GM12878 (cell line): ENCODE measurements at regions not wholly inside any gene's neighbourhood (a gene's known extent, or its start where the extent isn't known, plus 50 kb on each side); places are given as distances from the start of the nearest gene placed in this dataset.

Experiments used
- ATAC-seq: fragments of 200-7000 bp; cut with Tn5 transposase; 3 replicates; pipeline ENCODE4 v1.9.1; 2020; ENCODE audit warnings: mild to moderate bottlenecking, moderate library complexity
- BruUV-seq: library from RNA; stranded (reverse); fragments of 400-500 nt; replicated peaks from 2 replicates; lab custom pipeline; 2021; lab: Mats Ljungman, UMichigan
- CTCF ChIA-PET: fragments of 300-600 bp; sonication (Branson Sonifier 250); formaldehyde crosslinking; extraction: SDS; loops from one replicate; lab custom pipeline; 2021; ENCODE audit warnings: inconsistent platforms; lab: Yijun Ruan, JAX
- POLR2A ChIA-PET: fragments of 350-600 bp; formaldehyde crosslinking; extraction: SDS; loops from one replicate; lab custom pipeline; 2021; ENCODE audit warnings: inconsistent platforms; lab: Charles Lee
- RAD21 ChIA-PET: fragments of 300-600 bp; sonication (Branson Sonifier 250); formaldehyde crosslinking; loops from one replicate; lab custom pipeline; 2023; ENCODE audit warnings: antibody characterized with exemption; ENCODE audit not compliant: unreplicated experiment; lab: Charles Lee
- SMC1A ChIA-PET: fragments of 300-600 bp; sonication (Branson Sonifier 250); formaldehyde crosslinking; loops from one replicate; lab custom pipeline; 2023; ENCODE audit not compliant: unreplicated experiment, uncharacterized antibody; lab: Charles Lee
- DNase-seq: peaks from one replicate; pipeline ENCODE4 v3.0.0-alpha.2; 2011; ENCODE audit warnings: low read depth, low spot score
- FAIRE-seq: peaks from 3 replicates; lab custom pipeline; 2011; peaks lifted over from hg19 to GRCh38; lab: Jason Lieb, UNC
- H2AFZ ChIP-seq: 2 replicates; pipeline ENCODE4 v1.6.0; 2011; ENCODE audit warnings: low read depth, low read length, control low read depth; ENCODE audit not compliant: control insufficient read depth
- H3K27ac ChIP-seq: 2 replicates; pipeline ENCODE4 v1.5.1; 2011; ENCODE audit warnings: control low read depth; ENCODE audit not compliant: control insufficient read depth, insufficient read depth
- H3K27me3 ChIP-seq, 2 experiments: replicated peaks in 1 of 2; 2 replicates each; pipeline versions ENCODE4 v1.6.0 to v1.6.1; 2011; ENCODE audit warnings: low read length in 1 of 2; ENCODE audit not compliant: control insufficient read depth in 2 of 2, insufficient read depth in 2 of 2
- H3K36me3 ChIP-seq, 2 experiments: 2 replicates each; pipeline ENCODE4 v1.5.1; 2011; ENCODE audit warnings: low read length in 1 of 2; ENCODE audit not compliant: control insufficient read depth in 2 of 2, insufficient read depth in 2 of 2
- H3K4me1 ChIP-seq: 2 replicates; pipeline ENCODE4 v1.6.1; 2011; ENCODE audit warnings: mild to moderate bottlenecking, low read length, moderate library complexity, mixed read lengths; ENCODE audit not compliant: control insufficient read depth, insufficient read depth
- H3K4me2 ChIP-seq: 2 replicates; pipeline ENCODE4 v1.6.0; 2011; ENCODE audit warnings: control low read depth; ENCODE audit not compliant: control insufficient read depth, insufficient read depth
- H3K4me3 ChIP-seq: fragments of 200-600 bp; sonication (generic); 2 replicates; pipeline ENCODE4 v1.5.1; 2016
- H3K79me2 ChIP-seq: 2 replicates; pipeline ENCODE4 v1.6.0; 2011; ENCODE audit warnings: low read length; ENCODE audit not compliant: control insufficient read depth, insufficient read depth
- H3K9ac ChIP-seq: 2 replicates; pipeline ENCODE4 v1.8.0; 2011; ENCODE audit warnings: low read length, control low read depth, mixed read lengths; ENCODE audit not compliant: control insufficient read depth, insufficient read depth
- H3K9me3 ChIP-seq: replicated peaks from 3 replicates; pipeline ENCODE4 v1.5.1; 2011; ENCODE audit warnings: mild to moderate bottlenecking, low read length; ENCODE audit not compliant: control insufficient read depth, insufficient read depth
- H4K20me1 ChIP-seq: 2 replicates; pipeline ENCODE4 v1.6.0; 2011; ENCODE audit not compliant: control insufficient read depth, insufficient read depth
- BCL11A ChIP-seq: IDR thresholded peaks from 2 replicates; pipeline ENCODE4 v1.6.1; 2011; ENCODE audit warnings: low read depth, low read length
- CREM ChIP-seq: IDR thresholded peaks from 2 replicates; pipeline ENCODE4 v1.6.1; 2014; ENCODE audit warnings: antibody characterized with exemption, low read depth
- CTCF ChIP-seq, 3 experiments: IDR thresholded peaks in 2 of 3; conservative IDR thresholded peaks in 1 of 3; 2 replicates each; pipeline ENCODE4 v1.5.1; 2011; ENCODE audit warnings: low read depth in 3 of 3, low read length in 3 of 3, mild to moderate bottlenecking in 3 of 3, control low read depth in 2 of 3, moderate library complexity in 2 of 3, inconsistent platforms in 1 of 3, mixed read lengths in 1 of 3; ENCODE audit not compliant: control insufficient read depth in 2 of 3, insufficient read depth in 1 of 3; ENCODE audit errors: extremely low read depth in 1 of 3
- EZH2 ChIP-seq: IDR thresholded peaks from 2 replicates; pipeline ENCODE4 v1.6.1; 2012; ENCODE audit warnings: low read depth, mild to moderate bottlenecking, control low read depth, inconsistent platforms, low read length, borderline replicate concordance; ENCODE audit not compliant: control insufficient read depth
- IKZF2 ChIP-seq, 2 experiments: fragments of 450-650 bp; IDR thresholded peaks; 2 replicates each; pipeline ENCODE4 v1.6.1; 2017; ENCODE audit warnings: mild to moderate bottlenecking in 2 of 2, moderate library complexity in 2 of 2
- IRF5 ChIP-seq: fragments of 450-650 bp; IDR thresholded peaks from 2 replicates; pipeline ENCODE4 v1.6.1; 2017; ENCODE audit warnings: borderline replicate concordance
- LARP7 ChIP-seq: fragments of 450-650 bp; IDR thresholded peaks from 2 replicates; pipeline ENCODE4 v1.6.1; 2017; ENCODE audit warnings: mild to moderate bottlenecking
- NR2C1 ChIP-seq: fragments of 450-650 bp; IDR thresholded peaks from 2 replicates; pipeline ENCODE4 v1.6.1; 2017; ENCODE audit warnings: antibody characterized with exemption, mild to moderate bottlenecking, moderate library complexity
- NR2F1 ChIP-seq: fragments of 450-650 bp; conservative IDR thresholded peaks from 2 replicates; pipeline ENCODE4 v1.6.1; 2017; ENCODE audit warnings: mild to moderate bottlenecking
- RBBP5 ChIP-seq: fragments of 200-600 bp; sonication (generic); conservative IDR thresholded peaks from 2 replicates; pipeline ENCODE4 v1.6.1; 2016
- RCOR1 ChIP-seq: conservative IDR thresholded peaks from 2 replicates; pipeline ENCODE4 v1.6.1; 2012; ENCODE audit warnings: low read depth, low read length, improper control_type of control experiment
- SIX5 ChIP-seq: IDR thresholded peaks from 2 replicates; pipeline ENCODE4 v1.6.1; 2011; ENCODE audit warnings: mild to moderate bottlenecking, low read depth, low read length, moderate library complexity; ENCODE audit not compliant: severe bottlenecking
- SP1 ChIP-seq: IDR thresholded peaks from one replicate; pipeline ENCODE4 v1.6.1; 2011; ENCODE audit warnings: low read depth, low read length
- SPI1 ChIP-seq: IDR thresholded peaks from 2 replicates; pipeline ENCODE4 v1.6.1; 2011; ENCODE audit warnings: low read depth, mild to moderate bottlenecking, low read length, moderate library complexity, borderline replicate concordance; ENCODE audit not compliant: insufficient read depth
- TCF3 ChIP-seq: IDR thresholded peaks from 2 replicates; pipeline ENCODE4 v1.6.1; 2012; ENCODE audit warnings: low read depth, mild to moderate bottlenecking, low read length, borderline replicate concordance; ENCODE audit not compliant: insufficient read depth
- USF1 ChIP-seq: IDR thresholded peaks from 2 replicates; pipeline ENCODE4 v1.6.1; 2011; ENCODE audit warnings: borderline replicate concordance, low read depth, mild to moderate bottlenecking, moderate library complexity, mixed read lengths, low read length; ENCODE audit not compliant: insufficient read depth; ENCODE audit errors: extremely low read length
- ZSCAN29 ChIP-seq: fragments of 450-650 bp; IDR thresholded peaks from 2 replicates; pipeline ENCODE4 v1.6.1; 2017; ENCODE audit warnings: mild to moderate bottlenecking, moderate library complexity
- WGBS: methylation state at CpG from one replicate; pipeline ENCODE4 v1.1.6; 2016; ENCODE audit warnings: low lambda C conversion rate; ENCODE audit not compliant: insufficient replicate concordance, insufficient coverage; ENCODE audit errors: missing lambda C conversion rate; 5-methylcytosine and 5-hydroxymethylcytosine counted together
- in situ Hi-C: fragments of 300-500 bp; cut with MboI; formaldehyde crosslinking; loops from 9 replicates; pipeline ENCODE4 v1.14.3; 2018; ENCODE audit warnings: mixed read lengths
- intact Hi-C: fragments of 100-400 bp; cut with micrococcal nuclease; formaldehyde crosslinking; loops from one replicate; pipeline ENCODE4 v1.14.2; 2022; ENCODE audit not compliant: unreplicated experiment

GRCh38 chr12:33832900-33833299 is 189.4 kb upstream of the ALG10 start:
- ChIA-PET RAD21 (no interaction called here), POLR2A (no interaction called here), SMC1A (interaction anchor here (1.0 kb wide), 1 partner anchor 10 kb away, joined by 3 read pairs; no protein-coding TSS in a partner anchor), CTCF (no interaction called here)
- TF ChIP-seq CTCF (IDR thresholded peaks at IDR 0.05 in 2 of 3, conservative IDR thresholded peaks at IDR 0.05 in 1 of 3; ENCODE audit: control insufficient read depth in 2 of 3, extremely low read depth in 1 of 3, insufficient read depth in 1 of 3, low read depth in 3 of 3, low read length in 3 of 3) (no peak), RBBP5 (no peak), CREM (no peak), IKZF2 (IDR thresholded peaks at IDR 0.05) (no peak), BCL11A (no peak), EZH2 (no peak), SIX5 (no peak), SP1 (no peak), USF1 (no peak), RCOR1 (no peak), LARP7 (no peak), NR2F1 (no peak), TCF3 (no peak), NR2C1 (no peak), SPI1 (no peak), IRF5 (no peak), ZSCAN29 (no peak)
- H2AFZ ChIP-seq, result no peak overlapping the region
- in situ Hi-C loops (no loop called here), intact Hi-C loops (no loop called here)
- WGBS, result 3% methylated on average over 3 of the region's 3 CpGs
- H4K20me1 ChIP-seq, result no peaks in the 10 kb centered on the region
- H3K4me3 ChIP-seq, result no peak overlapping the region
- H3K27ac ChIP-seq, result no peak overlapping the region
- no peak for ATAC-seq
- no peak overlapping the region for H3K4me2 ChIP-seq
- no peak for DNase-seq
- no peaks in the 10 kb centered on the region for H3K4me1 ChIP-seq
- H3K27me3 ChIP-seq, result no peaks in the 10 kb centered on the region
- H3K9ac ChIP-seq, result no peak overlapping the region
- no peaks in the 10 kb centered on the region for H3K79me2 ChIP-seq
- H3K36me3 ChIP-seq, result no peaks in the 10 kb centered on the region
- no TSS peak for BruUV-seq
- H3K9me3 ChIP-seq, result no peaks in the 10 kb centered on the region
- FAIRE-seq, result no peak
